ENCODE measurements at regions not wholly inside any gene's neighbourhood (a gene's known extent, or its start where the extent isn't known, plus 50 kb on each side); places are given as distances from the start of the nearest gene placed in this dataset.

- no peak for TF ChIP-seq CTCF (IDR thresholded peaks at IDR 0.05)
- no peak for TF ChIP-seq POLR2A (IDR thresholded peaks at IDR 0.05)
These were observed 512.6 kb upstream of the SEMA3D start for GRCh38 chr7:85699482-85699881.
